ENCODE measurements at regions not wholly inside any gene's neighbourhood (a gene's known extent, or its start where the extent isn't known, plus 50 kb on each side); places are given as distances from the start of the nearest gene placed in this dataset.

DNA sequence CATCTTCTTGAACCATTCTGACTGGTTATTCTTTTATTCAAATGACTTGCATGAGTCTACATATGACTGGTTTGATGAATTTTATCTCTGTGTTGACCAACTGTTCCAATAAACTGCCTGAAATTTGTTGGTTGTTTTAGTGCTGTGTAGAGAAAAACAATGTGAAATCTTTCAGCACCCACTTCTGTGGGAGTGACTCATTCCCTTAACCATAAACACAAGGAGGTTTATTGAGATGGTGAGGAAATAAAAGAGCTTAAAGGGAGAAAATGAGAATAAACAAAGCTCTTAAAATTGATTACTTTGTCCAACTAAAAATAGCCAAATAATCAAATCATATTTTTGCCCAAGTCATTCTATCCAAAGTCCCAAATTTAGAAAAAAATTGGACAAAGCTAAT lies 341.1 kb downstream of the TGFB2 start:
- DNase-seq, result no peak

DNA sequence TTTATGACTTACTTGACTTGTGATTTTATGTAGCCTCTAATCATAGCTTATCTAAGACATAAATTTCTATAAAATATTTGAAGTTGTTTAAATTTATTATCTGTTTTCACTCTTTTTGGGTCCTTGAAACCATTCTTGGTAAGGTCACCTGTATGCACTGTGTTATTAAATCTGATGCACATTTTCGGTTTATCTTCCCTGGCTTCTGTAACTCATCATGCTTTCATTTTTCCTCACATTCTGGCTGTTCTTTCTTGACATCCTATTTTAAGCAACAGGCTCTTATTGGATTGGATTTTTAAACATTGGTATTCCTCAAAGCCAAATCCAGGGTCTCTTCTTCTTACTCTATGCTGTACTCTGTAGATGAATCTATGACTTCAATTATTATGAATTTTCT lies 341.6 kb downstream of the TGFB2 start:
- no peak for DNase-seq

DNA sequence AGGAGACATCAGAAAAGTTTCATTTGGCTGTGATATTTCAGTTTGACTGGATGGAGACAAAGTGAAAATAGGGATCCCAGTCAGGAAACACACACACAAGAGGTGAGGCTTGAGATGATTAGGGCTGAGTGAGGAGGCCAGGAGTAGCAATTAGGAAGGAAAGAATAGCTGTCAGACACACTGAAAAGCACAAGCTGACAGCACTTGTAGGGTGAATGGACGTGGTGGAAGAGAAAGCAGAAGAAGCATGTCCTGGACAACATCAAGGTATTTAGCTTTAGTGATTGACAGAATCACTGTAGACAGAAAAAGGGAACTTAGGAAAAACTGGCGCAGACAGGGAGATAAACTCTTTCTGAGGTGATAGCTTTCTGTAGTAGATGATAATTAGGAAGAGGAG lies 347.7 kb downstream of the TGFB2 start:
- DNase-seq, result no peak

DNA sequence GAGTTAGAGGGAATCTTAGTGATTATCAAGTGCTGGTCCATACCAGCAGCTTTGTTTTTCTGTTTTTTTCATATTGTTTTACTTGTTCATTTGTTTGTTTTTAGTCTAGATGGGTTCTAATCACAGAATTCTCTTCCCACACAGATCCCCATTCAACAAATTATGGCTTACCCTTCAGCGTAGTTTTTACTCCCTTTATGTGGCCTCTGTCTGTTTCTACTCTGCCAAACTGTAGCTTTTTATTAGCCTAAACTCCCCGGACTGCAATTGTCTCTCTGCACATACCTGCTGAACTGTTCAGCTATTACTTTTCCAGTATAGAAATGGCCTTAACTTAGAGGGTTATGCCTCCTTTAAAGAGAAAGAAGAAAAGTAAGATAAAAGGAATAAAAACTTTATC lies 348.5 kb downstream of the TGFB2 start:
- DNase-seq, result no peak

DNA sequence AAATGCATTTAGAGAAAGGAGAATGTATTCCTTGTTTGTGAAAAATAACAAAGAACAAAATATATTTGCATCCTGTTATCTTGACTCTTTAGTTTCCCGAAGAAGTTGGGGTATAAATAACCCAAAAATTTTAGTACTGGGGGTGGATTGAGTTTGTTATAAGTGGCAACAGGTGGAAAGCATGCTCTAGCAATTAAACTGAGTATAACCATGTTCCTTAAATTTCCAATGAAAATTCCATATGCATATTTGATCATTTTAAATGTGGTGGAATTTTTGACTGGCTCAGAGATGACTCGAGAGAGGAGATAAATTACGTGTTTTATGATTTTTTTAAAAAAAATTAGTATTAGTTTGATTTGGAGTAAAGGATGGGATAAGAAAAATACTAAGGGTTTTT lies 348.9 kb downstream of the TGFB2 start:
- DNase-seq, result no peak

DNA sequence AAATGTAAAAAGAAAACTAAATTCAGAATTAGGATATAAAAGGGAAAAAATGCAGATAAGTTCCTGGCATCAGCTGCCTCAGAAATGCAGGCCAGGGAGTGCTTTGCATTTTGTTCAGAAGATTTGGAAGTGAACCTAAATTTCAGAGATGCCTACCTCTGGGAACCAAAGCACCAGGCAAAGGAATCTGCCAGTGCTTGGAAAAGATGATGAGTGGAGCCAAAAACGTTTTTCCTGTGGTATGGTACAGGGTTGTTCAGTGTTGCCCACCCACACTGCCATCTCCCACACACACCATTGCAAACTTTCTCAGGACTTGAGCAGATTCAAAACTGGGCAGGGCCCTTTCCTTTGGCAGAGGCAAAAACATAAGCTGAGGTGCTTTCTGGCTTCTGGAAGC lies 349.5 kb downstream of the TGFB2 start:
- no peak for DNase-seq

DNA sequence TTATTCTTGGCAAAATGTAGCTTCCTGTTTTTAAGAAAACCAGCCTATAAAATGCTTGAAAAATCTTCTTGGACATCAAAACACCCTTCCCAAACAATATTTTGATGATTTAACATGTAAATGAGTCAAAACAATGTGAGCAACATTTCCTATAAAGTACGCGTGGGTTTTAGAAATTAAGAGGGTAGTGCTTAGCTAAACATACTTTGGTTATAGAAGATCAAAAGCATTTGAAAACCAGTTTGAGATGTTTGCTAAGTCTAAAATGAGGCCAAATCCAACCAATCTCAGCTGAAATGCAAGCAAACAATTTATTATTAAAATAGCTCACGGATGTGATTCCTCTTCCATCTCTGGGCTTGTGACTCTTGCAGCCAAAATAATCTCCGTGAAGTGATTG lies 350.4 kb downstream of the TGFB2 start:
- no peak for DNase-seq

DNA sequence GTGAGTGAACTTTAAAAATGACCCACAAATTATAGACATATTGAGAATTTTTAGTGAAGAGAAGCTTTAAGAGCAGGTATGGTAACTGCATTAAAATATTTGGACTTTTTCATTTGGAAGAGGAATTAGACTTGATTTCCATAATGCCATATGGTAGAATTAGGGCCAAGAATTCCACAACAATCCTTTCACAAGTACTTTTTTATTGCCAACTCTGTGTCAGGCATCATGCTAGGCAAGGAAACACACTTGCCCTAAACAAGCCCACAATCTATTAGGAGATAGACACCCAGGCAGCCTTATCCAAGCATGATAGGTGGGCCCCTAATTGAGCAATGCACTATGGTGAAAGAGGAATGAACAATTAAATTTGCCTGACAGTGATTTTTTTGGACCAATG lies 353.0 kb downstream of the TGFB2 start:
- DNase-seq, result no peak

DNA sequence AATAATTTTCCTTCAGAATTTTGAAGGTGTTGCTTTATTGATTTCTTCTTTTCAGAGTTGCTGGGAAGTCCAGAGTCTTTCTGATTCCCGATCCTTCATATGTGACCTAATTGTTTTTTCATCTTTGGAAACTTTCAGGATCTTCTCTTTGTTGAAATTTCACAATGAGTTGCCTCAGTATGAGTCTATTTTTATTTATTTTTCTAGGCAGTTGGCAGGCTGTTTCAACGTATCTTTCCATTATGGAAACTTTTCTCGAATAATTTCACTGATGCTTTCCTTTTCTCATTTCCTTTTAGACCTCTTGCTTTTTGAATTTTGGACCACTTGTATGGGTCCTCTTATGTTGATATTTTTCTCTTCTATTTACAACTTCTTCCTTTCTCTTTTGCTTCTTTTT lies 354.3 kb downstream of the TGFB2 start:
- no peak for DNase-seq

DNA sequence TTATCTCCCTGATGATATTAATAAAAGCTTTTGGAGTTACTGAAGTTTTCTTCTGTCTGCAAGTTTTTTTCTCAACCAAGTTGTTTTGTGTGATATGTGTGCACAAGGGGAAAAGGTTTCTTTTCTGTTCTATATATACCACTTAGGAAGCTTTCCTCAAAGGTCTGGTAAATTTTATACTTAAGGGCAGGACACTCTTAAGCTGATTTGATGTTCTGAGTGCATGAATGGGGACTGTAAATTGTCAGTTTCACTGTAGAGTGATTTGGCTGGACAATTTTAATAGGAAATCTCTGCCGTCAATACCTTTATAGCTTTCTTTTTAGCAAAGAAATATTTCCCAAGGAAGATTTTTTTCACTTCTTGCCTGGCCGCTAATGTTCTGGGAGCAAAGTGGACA lies 354.7 kb downstream of the TGFB2 start:
- DNase-seq, result no peak

DNA sequence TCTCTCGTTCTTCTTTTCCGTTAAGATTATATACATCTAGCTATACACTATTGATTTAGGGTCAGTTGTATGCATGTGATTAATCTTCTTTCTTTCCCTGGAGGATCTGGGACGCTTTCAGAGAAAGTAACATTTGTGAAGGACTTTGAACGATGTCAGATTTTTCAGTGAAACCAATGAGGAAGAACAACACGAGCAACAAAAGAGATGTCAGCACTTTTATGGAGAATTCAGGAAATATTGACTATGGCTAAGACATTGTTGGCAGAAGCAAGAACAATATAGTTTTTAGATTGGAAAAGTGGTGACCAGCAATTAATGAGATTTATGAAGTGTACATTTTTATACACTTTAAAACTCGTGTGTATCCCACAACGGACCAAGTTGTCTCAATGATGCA lies 355.5 kb downstream of the TGFB2 start:
- DNase-seq, result no peak

DNA sequence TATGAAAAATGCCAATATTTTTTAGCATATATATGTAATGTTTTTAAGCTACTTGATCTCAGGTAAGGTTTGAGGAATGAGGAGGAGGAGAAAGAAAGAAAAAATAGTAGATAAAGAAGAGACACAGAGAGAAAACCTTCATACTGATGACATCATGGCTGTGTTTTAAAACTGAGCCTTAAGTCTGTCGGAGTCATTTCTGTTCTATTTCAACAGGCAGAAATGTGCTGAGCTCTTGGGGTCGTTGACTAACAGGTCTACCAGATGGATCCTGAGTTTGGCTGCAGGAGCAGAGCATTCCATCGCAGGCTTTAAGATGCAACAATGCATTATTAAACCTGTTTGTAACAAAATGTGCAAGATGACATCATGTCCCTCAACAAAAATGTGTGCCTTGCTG lies 356.0 kb downstream of the TGFB2 start:
- DNase-seq, result no peak

DNA sequence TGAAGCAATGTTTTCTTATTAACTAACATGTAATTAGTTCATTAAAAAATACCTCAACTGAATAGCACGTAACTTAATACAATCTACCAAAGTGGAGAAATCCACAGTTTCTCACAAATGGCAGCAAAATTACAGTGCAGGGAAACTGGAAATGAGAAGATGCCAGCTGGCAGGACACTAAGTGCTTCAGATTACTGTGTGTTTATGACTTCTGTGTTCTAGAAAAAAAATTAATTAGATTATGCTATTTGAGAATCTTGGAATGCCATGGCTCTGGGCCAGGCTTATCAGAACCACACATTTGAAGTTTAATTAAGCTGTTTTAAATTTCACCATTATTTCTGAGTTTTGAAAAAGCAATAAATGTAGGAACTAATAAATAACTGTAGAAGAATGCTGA lies 357.6 kb downstream of the TGFB2 start:
- no peak for DNase-seq

DNA sequence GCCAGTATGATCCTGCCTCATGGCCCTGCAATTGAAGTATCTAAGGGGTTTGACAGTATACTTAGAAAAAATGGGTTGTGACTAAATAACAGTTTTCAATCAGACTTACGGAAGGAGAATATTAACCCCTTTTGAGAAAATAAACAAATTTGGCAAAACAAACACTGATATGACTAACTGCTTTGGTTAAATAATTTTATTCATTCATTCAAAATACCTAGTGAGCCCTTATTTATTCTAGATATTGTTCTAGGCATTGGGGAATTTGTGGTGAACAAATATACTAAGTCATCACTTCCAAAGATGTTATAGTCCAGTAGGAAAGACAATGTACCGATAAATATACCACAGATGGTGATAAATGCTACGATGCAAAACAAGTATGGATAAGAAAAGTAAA lies 358.7 kb downstream of the TGFB2 start:
- no peak for DNase-seq

DNA sequence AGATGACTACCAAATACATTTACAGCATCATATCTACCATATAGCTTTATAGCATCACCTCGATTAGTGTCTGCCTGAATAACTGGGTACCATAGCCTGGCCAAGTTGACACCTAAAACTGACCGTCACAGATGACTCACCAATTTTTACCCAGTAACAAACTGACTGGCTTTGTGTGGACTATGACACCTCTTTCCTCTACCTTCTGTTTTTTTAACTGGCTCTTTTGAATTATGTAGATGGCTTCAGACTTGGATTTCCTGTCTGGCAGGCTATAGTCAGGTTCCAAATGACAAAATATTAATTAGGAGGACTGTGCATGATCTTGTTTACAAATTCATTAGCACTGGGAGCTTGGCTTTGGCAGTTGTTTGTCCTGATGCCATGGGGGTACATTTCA lies 360.3 kb downstream of the TGFB2 start:
- DNase-seq, result no peak

DNA sequence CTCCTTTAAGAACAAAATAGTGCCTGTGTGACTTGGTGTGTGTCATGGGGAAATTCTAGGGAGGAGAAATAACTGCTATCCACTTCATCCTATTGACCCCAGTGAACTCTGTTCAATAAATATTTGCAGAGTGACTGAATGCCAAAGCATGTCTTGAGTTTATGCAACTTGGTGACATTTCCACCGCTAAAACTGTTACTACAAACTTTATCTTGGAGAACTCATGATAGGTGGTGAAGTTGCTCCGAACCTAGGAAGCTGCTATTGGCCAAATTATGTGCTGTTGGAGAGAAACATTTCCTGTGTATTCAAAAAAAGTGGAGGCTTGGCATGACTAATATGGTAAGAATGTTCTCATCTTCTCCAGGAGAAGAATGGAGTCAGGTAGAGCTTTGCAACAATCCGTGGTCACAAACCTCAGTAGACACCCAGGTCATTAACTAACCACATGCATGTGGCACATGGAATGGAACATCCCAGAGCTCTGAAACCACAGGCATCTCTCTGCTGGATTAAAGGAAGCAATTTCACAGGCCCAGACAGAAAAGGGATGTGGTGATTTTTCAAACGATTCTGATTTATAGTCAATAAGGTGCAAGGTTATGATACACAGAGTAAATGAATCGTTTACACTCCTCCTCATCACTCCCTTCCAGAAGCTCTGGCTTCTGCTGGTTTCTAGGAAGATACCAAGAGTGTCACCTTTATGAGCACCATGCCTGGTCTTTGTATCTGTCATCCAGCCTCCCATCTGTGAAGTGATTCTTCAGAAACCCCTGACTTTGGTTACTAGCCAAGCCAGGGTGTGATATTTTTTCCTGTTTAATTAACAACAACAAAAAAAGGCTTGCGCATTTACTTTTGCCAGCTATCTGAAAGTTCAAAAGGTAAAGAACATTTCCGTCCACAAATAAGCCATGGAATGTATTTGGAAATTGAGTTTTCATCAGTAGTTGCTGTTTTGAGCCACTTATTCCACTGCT lies 361.1 kb downstream of the TGFB2 start:
- DNase-seq, result no peak

DNA sequence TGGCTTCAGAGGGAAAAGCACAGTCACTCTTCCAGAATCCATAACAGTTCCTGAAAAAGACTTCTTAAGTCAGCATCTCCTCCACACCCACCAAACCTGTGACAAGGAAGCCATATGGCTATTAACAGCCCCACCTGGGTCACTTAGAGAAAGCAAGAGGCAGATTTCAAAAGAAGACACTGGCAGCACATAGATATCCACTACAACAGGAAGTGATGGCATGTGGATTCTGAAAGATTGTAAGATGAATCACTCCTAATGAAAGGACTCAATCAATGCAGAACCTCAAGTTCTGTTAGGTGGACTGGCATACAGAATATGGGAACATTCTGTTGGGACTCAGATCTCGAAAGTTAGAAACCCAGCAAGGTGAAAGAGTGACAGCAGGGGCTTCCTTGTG lies 365.9 kb downstream of the TGFB2 start:
- no peak for DNase-seq

DNA sequence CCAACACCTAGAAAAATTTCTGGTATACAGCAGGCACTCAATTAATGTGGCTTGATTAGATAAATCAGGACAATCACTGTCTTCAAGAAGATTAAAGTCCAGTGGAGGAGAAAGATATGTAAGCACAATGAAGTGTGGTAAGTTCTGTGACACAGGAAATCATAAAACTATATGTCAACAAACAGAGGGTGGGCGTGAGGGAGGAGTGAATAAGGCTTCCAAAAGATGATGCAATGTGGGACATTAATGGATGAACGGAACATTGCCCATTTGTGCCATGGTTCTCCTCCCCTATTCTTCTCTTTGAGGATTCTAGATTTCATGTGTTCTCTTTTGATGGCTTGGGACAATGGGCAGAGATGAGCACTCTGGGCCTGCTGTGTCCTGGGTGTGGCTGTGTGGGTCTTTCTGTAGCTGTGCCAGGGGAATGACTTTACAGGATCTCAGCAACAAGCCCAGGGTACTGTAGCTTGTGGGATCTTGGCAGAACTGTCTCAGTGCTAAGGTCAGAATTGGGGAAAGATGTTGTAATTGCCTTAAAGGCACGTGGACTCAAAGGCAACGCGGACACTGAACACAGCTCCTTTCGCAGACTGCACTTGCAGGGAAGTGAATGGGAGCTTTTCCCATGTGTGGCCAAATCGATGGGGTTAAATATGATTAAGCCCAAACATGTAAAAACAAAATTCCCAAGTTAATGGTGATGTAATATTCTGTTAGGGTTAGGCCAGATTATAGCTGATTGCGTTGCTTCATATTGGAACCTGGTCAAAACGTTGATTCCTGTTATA lies 366.9 kb downstream of the TGFB2 start:
- no peak for DNase-seq

DNA sequence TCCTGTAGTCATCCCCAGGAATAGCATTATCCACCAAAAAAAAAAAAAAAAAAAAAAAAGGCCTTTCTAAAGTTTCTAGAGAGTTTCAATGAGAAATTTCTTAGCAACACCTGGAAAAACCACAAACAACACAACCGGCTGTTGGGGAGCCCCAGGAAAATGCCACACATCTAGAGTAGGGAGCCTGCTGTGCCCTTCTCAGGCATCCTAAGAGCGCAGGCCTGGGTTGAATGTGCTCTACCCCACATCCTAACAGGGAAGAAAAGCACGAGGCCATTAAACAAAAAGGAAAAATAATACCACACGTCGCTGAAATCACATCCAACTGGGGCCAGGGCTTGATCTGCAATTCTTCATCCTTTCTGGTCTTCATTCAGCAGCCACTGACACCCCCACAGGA lies 367.5 kb downstream of the TGFB2 start:
- DNase-seq, result no peak

DNA sequence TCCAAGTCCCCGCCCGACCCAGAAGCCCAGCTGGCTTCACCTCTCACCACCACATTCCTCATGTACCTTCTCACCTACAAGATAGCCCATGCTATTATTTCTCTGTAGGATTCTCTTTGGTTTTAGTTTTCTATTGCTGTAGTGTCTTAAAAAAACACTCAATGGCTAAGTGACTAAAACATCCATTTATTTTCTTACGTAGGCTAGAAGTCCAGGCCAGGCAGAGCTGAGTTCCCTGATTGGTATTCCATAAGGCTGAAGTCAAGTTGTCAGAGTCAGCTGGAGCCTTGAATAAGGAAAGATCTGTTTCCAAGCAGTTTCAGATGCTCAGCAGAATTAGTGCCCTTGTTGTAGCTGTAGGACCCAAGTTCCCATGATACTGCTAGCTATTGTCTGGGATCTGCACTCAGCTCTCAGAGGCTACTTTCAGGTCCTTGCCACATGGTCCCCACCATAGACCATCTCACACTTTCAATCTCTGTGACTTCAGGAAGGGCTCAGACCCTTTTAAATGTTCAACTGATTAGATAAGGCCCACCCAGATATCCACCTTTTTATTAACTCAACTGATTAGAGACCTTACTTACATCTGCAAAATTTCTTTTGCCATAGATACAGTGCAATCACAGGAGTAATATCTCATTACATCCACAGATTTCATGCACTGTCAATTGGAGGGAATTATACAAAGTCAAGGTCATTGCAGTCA lies 371.0 kb downstream of the TGFB2 start:
- no peak for DNase-seq

DNA sequence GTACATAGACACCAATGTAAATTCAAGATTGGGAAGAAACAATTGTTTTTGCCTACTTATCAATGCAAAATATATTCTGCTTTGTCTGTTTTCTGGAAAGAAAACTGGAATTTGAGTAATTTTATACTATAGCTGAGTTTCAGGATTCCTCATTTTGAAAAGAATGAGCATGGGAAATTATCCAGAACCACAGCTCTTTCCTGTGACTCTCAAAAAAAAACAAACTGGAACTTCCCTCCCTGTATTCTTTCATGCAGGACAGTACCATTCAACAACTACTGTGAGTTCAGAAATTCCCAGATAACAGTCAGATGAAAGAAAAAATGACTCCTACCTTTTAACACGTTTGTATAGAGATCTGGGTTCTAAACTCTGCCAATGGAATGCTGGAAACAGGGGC lies 372.4 kb downstream of the TGFB2 start:
- no peak for DNase-seq

DNA sequence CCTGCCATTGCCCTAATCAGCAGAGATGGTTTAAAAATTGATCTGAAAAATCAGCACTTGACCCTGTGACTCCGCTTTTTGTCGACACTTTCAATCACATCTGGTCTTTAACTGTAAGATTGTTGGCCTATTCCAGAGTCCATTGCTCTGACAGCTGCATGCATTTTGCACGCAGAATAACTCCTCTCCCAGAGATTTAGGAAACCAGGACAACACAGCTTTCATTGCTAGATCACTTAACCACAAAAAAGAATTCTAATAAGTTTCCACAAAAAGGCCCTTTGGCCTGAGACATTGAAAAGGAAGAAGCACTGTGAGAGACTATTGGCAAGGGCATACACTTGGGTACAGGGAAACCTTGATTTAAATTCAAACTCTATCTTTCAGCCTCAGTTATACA lies 373.1 kb downstream of the TGFB2 start:
- DNase-seq, result no peak

DNA sequence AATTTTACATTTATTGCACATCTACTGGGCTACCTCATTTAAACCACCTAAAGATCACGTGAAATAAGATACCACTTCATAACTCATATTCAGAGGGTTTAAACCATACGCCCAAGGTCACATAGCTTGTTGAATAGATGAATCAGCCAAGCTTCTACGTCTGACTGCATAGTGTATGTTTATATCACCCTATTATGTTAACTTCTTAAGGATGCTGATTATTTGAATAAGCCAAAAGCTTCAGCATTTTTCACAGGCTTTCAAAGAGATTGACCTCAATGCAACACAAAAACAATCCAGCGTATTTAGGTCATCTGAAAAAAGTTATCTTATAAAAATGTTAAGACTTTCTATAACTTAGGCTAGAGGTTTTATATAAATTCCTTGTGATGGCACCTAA lies 373.8 kb downstream of the TGFB2 start:
- DNase-seq, result no peak

All from stimulated activated CD4-positive, alpha-beta T cell treated with anti-CD3 and anti-CD28 coated beads, Interleukin-4, amount 100 ng/mL, for 1 hour (primary cell).